GM12873 (cell line): ENCODE measurements at regions not wholly inside any gene's neighbourhood (a gene's known extent, or its start where the extent isn't known, plus 50 kb on each side); places are given as distances from the start of the nearest gene placed in this dataset.

ENCODE experiments used
- CTCF ChIP-seq: IDR thresholded peaks from 2 replicates; pipeline ENCODE4 v1.5.1; 2012; ENCODE audit warnings: low read depth, mild to moderate bottlenecking, moderate library complexity, low read length, control low read depth; ENCODE audit not compliant: insufficient read depth; ENCODE audit errors: missing control alignments

GRCh38 chr13:111011899-111012298 is 97.0 kb upstream of the ANKRD10 start:
- no peak for TF ChIP-seq CTCF

- TF ChIP-seq CTCF: no peak
Measured at GRCh38 chr13:111008351-111008750, 93.5 kb upstream of the ANKRD10 start.

GRCh38 chr13:111007209-111007608 is 92.3 kb upstream of the ANKRD10 start:
- TF ChIP-seq CTCF: no peak

- no peak for TF ChIP-seq CTCF
Measured at GRCh38 chr13:111006506-111007031, 91.7 kb upstream of the ANKRD10 start.

GRCh38 chr13:111005808-111006505 is 91.1 kb upstream of the ANKRD10 start:
- no peak for TF ChIP-seq CTCF

GRCh38 chr13:111005364-111005763 is 90.5 kb upstream of the ANKRD10 start:
- no peak for TF ChIP-seq CTCF

GRCh38 chr13:111004444-111004843 is 89.6 kb upstream of the ANKRD10 start:
- no peak for TF ChIP-seq CTCF
